Activated CD4-positive, alpha-beta T cell treated with anti-CD3 and anti-CD28 coated beads for 36 hours (primary cell): ENCODE measurements at regions not wholly inside any gene's neighbourhood (a gene's known extent, or its start where the extent isn't known, plus 50 kb on each side); places are given as distances from the start of the nearest gene placed in this dataset.
"Not testable (repeated sequence)": the region's sequence is repeated elsewhere in the genome, so short reads cannot be mapped to it uniquely, and the experiment has no call there.

ENCODE experiments used
- ATAC-seq: fragments of 200-7000 bp; cut with Tn5 transposase; one replicate; pipeline ENCODE4 v1.10.0; 2021; ENCODE audit warnings: mild to moderate bottlenecking, moderate library complexity
- CTCF ChIA-PET: fragments of 350-600 bp; sonication (Branson Sonifier 250); formaldehyde crosslinking; loops from one replicate; lab custom pipeline; 2021; ENCODE audit warnings: antibody characterized with exemption; lab: Charles Lee
- POLR2A ChIA-PET: fragments of 350-600 bp; sonication (Branson Sonifier 250); formaldehyde crosslinking; loops from one replicate; lab custom pipeline; 2021; ENCODE audit warnings: antibody characterized with exemption, inconsistent platforms; lab: Charles Lee
- DNase-seq: peaks from one replicate; pipeline ENCODE4 v3.0.0-alpha.2; 2020
- H3K27ac Mint-ChIP-seq: one replicate; pipeline ENCODE4 v1.8.0; 2021; ENCODE audit warnings: mixed read lengths
- H3K27me3 Mint-ChIP-seq: one replicate; pipeline ENCODE4 v1.8.0; 2021; ENCODE audit warnings: mixed read lengths
- H3K36me3 Mint-ChIP-seq: one replicate; pipeline ENCODE4 v1.8.0; 2021; ENCODE audit warnings: low read depth, mixed read lengths
- H3K4me1 Mint-ChIP-seq: one replicate; pipeline ENCODE4 v1.8.0; 2021; ENCODE audit warnings: mixed read lengths
- H3K4me3 Mint-ChIP-seq: one replicate; pipeline ENCODE4 v1.8.0; 2021; ENCODE audit warnings: mild to moderate bottlenecking, moderate library complexity, mixed read lengths
- H3K9me3 Mint-ChIP-seq: one replicate; pipeline ENCODE4 v1.8.0; 2021; ENCODE audit warnings: low read depth, mixed read lengths
- intact Hi-C, 2 experiments: fragments of 100-400 bp; cut with DNase I in 1 of 2; cut with micrococcal nuclease in 1 of 2; formaldehyde crosslinking; loops; one replicate each; pipeline versions ENCODE4 v1.14.2 to v1.15.1; 2022 to 2024; cut with DNase I, micrococcal nuclease

- H3K36me3 Mint-ChIP-seq, H3K9me3 Mint-ChIP-seq, ATAC-seq, DNase-seq, H3K27ac Mint-ChIP-seq, H3K4me3 Mint-ChIP-seq, CTCF ChIA-PET, H3K4me1 Mint-ChIP-seq, intact Hi-C loops, H3K27me3 Mint-ChIP-seq, POLR2A ChIA-PET: not testable (repeated sequence)
Measured at GRCh38 chr15:20251214-20252005, 290.2 kb downstream of the GOLGA6L6 start.

- CTCF ChIA-PET, ATAC-seq, H3K27ac Mint-ChIP-seq, H3K4me3 Mint-ChIP-seq, H3K36me3 Mint-ChIP-seq, H3K4me1 Mint-ChIP-seq, POLR2A ChIA-PET, intact Hi-C loops, H3K27me3 Mint-ChIP-seq, H3K9me3 Mint-ChIP-seq, DNase-seq: not testable (repeated sequence)
Measured at GRCh38 chr15:20250206-20250605, 291.4 kb downstream of the GOLGA6L6 start.

- POLR2A ChIA-PET, H3K36me3 Mint-ChIP-seq, H3K9me3 Mint-ChIP-seq, H3K4me1 Mint-ChIP-seq, intact Hi-C loops, H3K27ac Mint-ChIP-seq, H3K4me3 Mint-ChIP-seq, DNase-seq, H3K27me3 Mint-ChIP-seq, CTCF ChIA-PET: not testable (repeated sequence)
- ATAC-seq: peak; percentile 47
Measured at GRCh38 chr15:20249677-20249970, 292.0 kb downstream of the GOLGA6L6 start.

- POLR2A ChIA-PET: not testable (repeated sequence)
Measured at GRCh38 chr15:20248434-20248833, 293.2 kb downstream of the GOLGA6L6 start.

GRCh38 chr15:20247137-20247536 lies 294.5 kb downstream of the GOLGA6L6 start:
- H3K4me1 Mint-ChIP-seq, CTCF ChIA-PET, H3K27ac Mint-ChIP-seq, H3K36me3 Mint-ChIP-seq, POLR2A ChIA-PET, H3K27me3 Mint-ChIP-seq, H3K4me3 Mint-ChIP-seq, intact Hi-C loops, ATAC-seq, H3K9me3 Mint-ChIP-seq, DNase-seq: not testable (repeated sequence)

More at GRCh38 chr15:20248434-20248833, 293.2 kb downstream of the GOLGA6L6 start:
- H3K27me3 Mint-ChIP-seq, H3K4me1 Mint-ChIP-seq, H3K36me3 Mint-ChIP-seq, H3K4me3 Mint-ChIP-seq, DNase-seq, H3K9me3 Mint-ChIP-seq, intact Hi-C loops, H3K27ac Mint-ChIP-seq, ATAC-seq: not testable (repeated sequence)
- CTCF ChIA-PET: interaction anchor here (0.7 kb wide), 1 partner anchor 1974 kb away, joined by 3 read pairs; no protein-coding TSS in a partner anchor

- ATAC-seq, POLR2A ChIA-PET, DNase-seq, intact Hi-C loops, H3K27me3 Mint-ChIP-seq, CTCF ChIA-PET, H3K27ac Mint-ChIP-seq, H3K36me3 Mint-ChIP-seq, H3K9me3 Mint-ChIP-seq, H3K4me1 Mint-ChIP-seq, H3K4me3 Mint-ChIP-seq: not testable (repeated sequence)
Measured at GRCh38 chr15:20246624-20247023, 295.0 kb downstream of the GOLGA6L6 start.

- H3K9me3 Mint-ChIP-seq, H3K4me1 Mint-ChIP-seq, CTCF ChIA-PET, H3K4me3 Mint-ChIP-seq, H3K27me3 Mint-ChIP-seq, ATAC-seq, H3K36me3 Mint-ChIP-seq, H3K27ac Mint-ChIP-seq, DNase-seq, POLR2A ChIA-PET, intact Hi-C loops: not testable (repeated sequence)
Measured at GRCh38 chr15:20245856-20246255, 295.7 kb downstream of the GOLGA6L6 start.

- H3K27ac Mint-ChIP-seq, ATAC-seq, H3K9me3 Mint-ChIP-seq, POLR2A ChIA-PET, H3K4me3 Mint-ChIP-seq, DNase-seq, H3K27me3 Mint-ChIP-seq, intact Hi-C loops, H3K4me1 Mint-ChIP-seq, H3K36me3 Mint-ChIP-seq: not testable (repeated sequence)
- CTCF ChIA-PET: interaction anchor here (0.6 kb wide), 1 partner anchor 269 kb away, joined by 3 read pairs; no protein-coding TSS in a partner anchor
Measured at GRCh38 chr15:20244792-20245191, 296.8 kb downstream of the GOLGA6L6 start.

- H3K9me3 Mint-ChIP-seq, intact Hi-C loops, ATAC-seq, H3K36me3 Mint-ChIP-seq, H3K4me1 Mint-ChIP-seq, POLR2A ChIA-PET, H3K4me3 Mint-ChIP-seq, H3K27me3 Mint-ChIP-seq, CTCF ChIA-PET, DNase-seq, H3K27ac Mint-ChIP-seq: not testable (repeated sequence)
Measured at GRCh38 chr15:20243486-20244240, 297.9 kb downstream of the GOLGA6L6 start.

- CTCF ChIA-PET, H3K9me3 Mint-ChIP-seq, POLR2A ChIA-PET, intact Hi-C loops, H3K4me1 Mint-ChIP-seq, H3K27me3 Mint-ChIP-seq, H3K4me3 Mint-ChIP-seq, DNase-seq, ATAC-seq, H3K36me3 Mint-ChIP-seq, H3K27ac Mint-ChIP-seq: not testable (repeated sequence)
Measured at GRCh38 chr15:20240366-20240917, 301.2 kb downstream of the GOLGA6L6 start.

GRCh38 chr15:20239186-20239585 lies 302.4 kb downstream of the GOLGA6L6 start:
- intact Hi-C loops, H3K9me3 Mint-ChIP-seq, POLR2A ChIA-PET, ATAC-seq, H3K27ac Mint-ChIP-seq, H3K4me3 Mint-ChIP-seq, CTCF ChIA-PET, DNase-seq, H3K4me1 Mint-ChIP-seq, H3K27me3 Mint-ChIP-seq, H3K36me3 Mint-ChIP-seq: not testable (repeated sequence)
